GM12892 (cell line): ENCODE measurements at regions not wholly inside any gene's neighbourhood (a gene's known extent, or its start where the extent isn't known, plus 50 kb on each side); places are given as distances from the start of the nearest gene placed in this dataset.

Source experiments
- POLR2A ChIP-seq: IDR thresholded peaks from 2 replicates; pipeline ENCODE4 v1.6.1; 2011; ENCODE audit warnings: low read depth, low read length, control low read depth
- TAF1 ChIP-seq: IDR thresholded peaks from 2 replicates; pipeline ENCODE4 v1.6.1; 2011; ENCODE audit warnings: low read depth, mild to moderate bottlenecking, control low read depth, low read length, borderline replicate concordance

DNA sequence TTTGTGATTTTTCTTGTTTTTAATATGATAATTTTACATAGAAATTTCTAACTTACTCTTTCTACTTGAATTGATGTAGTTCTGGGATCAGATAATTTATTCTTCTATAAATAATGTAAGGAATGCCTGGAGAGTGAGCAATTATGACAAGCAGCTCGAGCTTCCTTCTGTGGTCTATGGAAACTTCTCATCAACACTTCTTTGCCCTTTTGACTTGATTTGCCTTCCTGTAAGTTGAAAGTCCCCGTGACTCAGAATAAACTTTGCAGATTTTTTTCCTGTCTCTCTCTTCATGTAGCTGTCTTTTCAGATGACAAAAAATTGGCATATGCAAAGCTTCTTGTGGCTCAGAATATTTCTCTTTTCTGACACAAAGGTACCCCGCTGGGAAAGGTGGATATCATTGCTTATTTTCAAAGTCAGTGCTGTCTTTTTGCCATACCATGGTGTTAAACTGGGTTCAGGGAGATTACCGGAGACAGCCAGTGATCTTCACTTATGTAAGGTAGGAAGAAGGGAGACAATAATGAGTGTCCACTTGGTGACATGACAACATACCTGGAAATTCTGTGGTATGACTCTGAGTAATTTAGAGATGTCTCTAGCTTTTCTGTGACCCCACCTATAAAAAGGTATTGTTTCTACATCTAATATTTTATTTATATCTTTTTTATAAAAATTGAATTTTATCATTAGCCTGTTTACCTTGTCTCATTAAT, 278.6 kb upstream of the GNPDA2 start:
- no peak for TF ChIP-seq POLR2A
- no peak for TF ChIP-seq TAF1
